ENCODE measurements at regions not wholly inside any gene's neighbourhood (a gene's known extent, or its start where the extent isn't known, plus 50 kb on each side); places are given as distances from the start of the nearest gene placed in this dataset.
"Not testable (repeated sequence)": the region's sequence is repeated elsewhere in the genome, so short reads cannot be mapped to it uniquely, and the experiment has no call there.

GRCh38 chr9:31418419-31418818, 966.0 kb upstream of the ACO1 start:
- POLR2A ChIA-PET, result no interaction called here

GRCh38 chr9:31443630-31444457, 940.6 kb upstream of the ACO1 start:
- H3K36me3 ChIP-seq (ENCODE audit: control insufficient read depth, insufficient read depth, low read length); H3K9me3 Mint-ChIP-seq (ENCODE audit: unreplicated experiment); CTCF ChIA-PET; H3K27me3 ChIP-seq (replicated peaks; ENCODE audit: control insufficient read depth, insufficient read depth, low read length); H3K36me3 Mint-ChIP-seq (ENCODE audit: insufficient read depth, unreplicated experiment); H3K4me3 Mint-ChIP-seq (ENCODE audit: unreplicated experiment); DNase-seq; H3K4me1 ChIP-seq; intact Hi-C loops (cut with micrococcal nuclease; ENCODE audit: unreplicated experiment); H3K27me3 Mint-ChIP-seq (ENCODE audit: insufficient read depth, unreplicated experiment); H3K4me1 Mint-ChIP-seq (ENCODE audit: low read depth, unreplicated experiment); H3K4me3 ChIP-seq (ENCODE audit: low read depth, low read length); H3K27ac Mint-ChIP-seq (ENCODE audit: unreplicated experiment); H3K9me3 ChIP-seq; POLR2A ChIA-PET; BruUV-seq (replicated peaks): not testable (repeated sequence)

More at GRCh38 chr9:31418419-31418818, 966.0 kb upstream of the ACO1 start:
- H3K36me3 ChIP-seq (ENCODE audit: control insufficient read depth, insufficient read depth, low read length), result no peaks in the 10 kb centered on the region
- CTCF ChIA-PET, result no interaction called here
- H3K9me3 ChIP-seq, result no peaks in the 10 kb centered on the region
- H3K27me3 ChIP-seq (replicated peaks; ENCODE audit: control insufficient read depth, insufficient read depth, low read length), result no peaks in the 10 kb centered on the region
- no TSS peak for BruUV-seq (replicated peaks)
- intact Hi-C loops (cut with micrococcal nuclease; ENCODE audit: unreplicated experiment), result no loop called here
- Mint-ChIP-seq H3K36me3 (ENCODE audit: insufficient read depth, unreplicated experiment) (no peaks in the 10 kb centered on the region), H3K4me1 (ENCODE audit: low read depth, unreplicated experiment) (no peaks in the 10 kb centered on the region), H3K27me3 (ENCODE audit: insufficient read depth, unreplicated experiment) (peaks cover 3% of the 10 kb centered on the region), H3K4me3 (ENCODE audit: unreplicated experiment) (no peak overlapping the region), H3K27ac (ENCODE audit: unreplicated experiment) (no peak overlapping the region), H3K9me3 (ENCODE audit: unreplicated experiment) (no peaks in the 10 kb centered on the region)
- DNase-seq, result no peak
- H3K4me3 ChIP-seq (ENCODE audit: low read depth, low read length), result no peak overlapping the region
- H3K4me1 ChIP-seq, result no peaks in the 10 kb centered on the region
- TF ChIP-seq CTCF (IDR thresholded peaks at IDR 0.05; ENCODE audit: insufficient read depth in 1 of 2, low read depth in 1 of 2, low read length in 1 of 2, severe bottlenecking in 1 of 2, unreplicated experiment in 1 of 2), result no peak

- no peak overlapping the region for H3K4me3 Mint-ChIP-seq (ENCODE audit: unreplicated experiment)
- intact Hi-C loops (cut with micrococcal nuclease; ENCODE audit: unreplicated experiment), result no loop called here
- H3K27me3 Mint-ChIP-seq (ENCODE audit: insufficient read depth, unreplicated experiment), result no peaks in the 10 kb centered on the region
- no peak overlapping the region for H3K4me3 ChIP-seq (ENCODE audit: low read depth, low read length)
- POLR2A ChIA-PET, result no interaction called here
- CTCF ChIA-PET, result no interaction called here
- TF ChIP-seq CTCF (IDR thresholded peaks at IDR 0.05; ENCODE audit: insufficient read depth in 1 of 2, low read depth in 1 of 2, low read length in 1 of 2, severe bottlenecking in 1 of 2, unreplicated experiment in 1 of 2), result no peak
- BruUV-seq (replicated peaks), result no TSS peak
- no peak overlapping the region for H3K27ac Mint-ChIP-seq (ENCODE audit: unreplicated experiment)
- no peaks in the 10 kb centered on the region for H3K27me3 ChIP-seq (replicated peaks; ENCODE audit: control insufficient read depth, insufficient read depth, low read length)
- no peaks in the 10 kb centered on the region for H3K4me1 Mint-ChIP-seq (ENCODE audit: low read depth, unreplicated experiment)
- H3K4me1 ChIP-seq, result no peaks in the 10 kb centered on the region
- 0 out of 2 replicates have a peak, but pooled peaks cover 3% of the 10 kb centered on the region for H3K9me3 ChIP-seq
- no peak for DNase-seq
- H3K36me3 Mint-ChIP-seq (ENCODE audit: insufficient read depth, unreplicated experiment), result no peaks in the 10 kb centered on the region
- no peaks in the 10 kb centered on the region for H3K9me3 Mint-ChIP-seq (ENCODE audit: unreplicated experiment)
- H3K36me3 ChIP-seq (ENCODE audit: control insufficient read depth, insufficient read depth, low read length), result no peaks in the 10 kb centered on the region
Observed at GRCh38 chr9:31445357-31445756, 939.1 kb upstream of the ACO1 start.
